OCI-LY3 (cell line): ENCODE measurements at regions not wholly inside any gene's neighbourhood (a gene's known extent, or its start where the extent isn't known, plus 50 kb on each side); places are given as distances from the start of the nearest gene placed in this dataset.

Experiments
- CTCF ChIP-seq: fragments of 200-600, 300-600 bp; sonication (generic); IDR thresholded peaks from 2 replicates; pipeline ENCODE4 v1.5.1; 2014; ENCODE audit warnings: antibody characterized with exemption, low read length, low read depth
- EZH2phosphoT487 ChIP-seq: fragments of 200-600 bp; shearing (Covaris generic); IDR thresholded peaks from 2 replicates; pipeline ENCODE4 v1.6.1; 2018; ENCODE audit warnings: antibody characterized with exemption, mixed run types, low read depth

GRCh38 chr20:47445291-47445690 is 56.4 kb upstream of the NCOA3 start:
- TF ChIP-seq CTCF (no peak), EZH2phosphoT487 (no peak)
